AG09309 (cell line): ENCODE measurements at regions not wholly inside any gene's neighbourhood (a gene's known extent, or its start where the extent isn't known, plus 50 kb on each side); places are given as distances from the start of the nearest gene placed in this dataset.
"Not testable (repeated sequence)": the region's sequence is repeated elsewhere in the genome, so short reads cannot be mapped to it uniquely, and the experiment has no call there.

ENCODE experiments used
- DNase-seq: peaks from one replicate; pipeline ENCODE4 v3.0.0-alpha.2; 2010; ENCODE audit warnings: low read depth
- H3K4me3 ChIP-seq: 2 replicates; pipeline ENCODE4 v1.5.1; 2011; ENCODE audit warnings: mild to moderate bottlenecking, low read depth, low read length, moderate library complexity; ENCODE audit not compliant: control insufficient read depth
- TF ChIP-seq, protein P1 (sequence below): IDR thresholded peaks from 2 replicates; pipeline ENCODE4 v1.5.1; 2011; ENCODE audit warnings: mild to moderate bottlenecking, low read depth, low read length, inconsistent platforms; ENCODE audit not compliant: insufficient read depth, control insufficient read depth; ENCODE audit errors: missing control alignments

DNA sequence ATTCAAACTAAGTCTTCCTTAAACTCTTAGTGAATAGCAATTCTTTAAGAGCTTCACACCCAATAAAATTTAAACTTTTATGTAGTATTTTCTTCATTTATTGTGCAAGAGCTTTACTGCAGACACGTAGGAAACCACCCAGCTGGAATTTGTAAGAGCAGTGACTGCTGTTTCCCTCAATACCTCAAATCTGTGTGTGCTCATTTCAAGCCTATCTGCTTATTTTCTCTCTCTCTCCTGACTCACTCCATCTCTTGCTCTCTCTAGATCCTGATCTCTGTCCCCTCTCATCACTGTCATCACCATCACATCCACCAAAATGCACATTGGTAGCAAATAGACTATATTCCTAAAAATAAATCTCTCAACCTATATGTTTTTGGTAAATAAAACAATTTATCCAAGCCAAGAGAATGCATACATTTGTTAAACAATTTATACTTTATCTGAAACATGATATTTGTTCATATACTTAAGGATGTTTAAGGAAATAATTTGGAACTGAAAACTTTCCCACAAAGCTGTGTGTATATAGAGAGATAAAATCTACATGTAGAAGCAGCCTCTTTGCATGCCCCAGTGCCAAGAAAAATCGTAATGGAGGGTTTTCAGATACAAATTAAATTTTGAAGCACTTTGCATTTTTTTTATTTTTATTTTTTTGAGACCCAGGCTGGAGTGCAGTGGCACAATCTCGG lies 273.0 kb downstream of the TFAP2A start:
- no peak overlapping the region for H3K4me3 ChIP-seq
- TF ChIP-seq, protein P1, sequence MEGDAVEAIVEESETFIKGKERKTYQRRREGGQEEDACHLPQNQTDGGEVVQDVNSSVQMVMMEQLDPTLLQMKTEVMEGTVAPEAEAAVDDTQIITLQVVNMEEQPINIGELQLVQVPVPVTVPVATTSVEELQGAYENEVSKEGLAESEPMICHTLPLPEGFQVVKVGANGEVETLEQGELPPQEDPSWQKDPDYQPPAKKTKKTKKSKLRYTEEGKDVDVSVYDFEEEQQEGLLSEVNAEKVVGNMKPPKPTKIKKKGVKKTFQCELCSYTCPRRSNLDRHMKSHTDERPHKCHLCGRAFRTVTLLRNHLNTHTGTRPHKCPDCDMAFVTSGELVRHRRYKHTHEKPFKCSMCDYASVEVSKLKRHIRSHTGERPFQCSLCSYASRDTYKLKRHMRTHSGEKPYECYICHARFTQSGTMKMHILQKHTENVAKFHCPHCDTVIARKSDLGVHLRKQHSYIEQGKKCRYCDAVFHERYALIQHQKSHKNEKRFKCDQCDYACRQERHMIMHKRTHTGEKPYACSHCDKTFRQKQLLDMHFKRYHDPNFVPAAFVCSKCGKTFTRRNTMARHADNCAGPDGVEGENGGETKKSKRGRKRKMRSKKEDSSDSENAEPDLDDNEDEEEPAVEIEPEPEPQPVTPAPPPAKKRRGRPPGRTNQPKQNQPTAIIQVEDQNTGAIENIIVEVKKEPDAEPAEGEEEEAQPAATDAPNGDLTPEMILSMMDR: no peak
- DNase-seq: peak; percentile 39

DNA sequence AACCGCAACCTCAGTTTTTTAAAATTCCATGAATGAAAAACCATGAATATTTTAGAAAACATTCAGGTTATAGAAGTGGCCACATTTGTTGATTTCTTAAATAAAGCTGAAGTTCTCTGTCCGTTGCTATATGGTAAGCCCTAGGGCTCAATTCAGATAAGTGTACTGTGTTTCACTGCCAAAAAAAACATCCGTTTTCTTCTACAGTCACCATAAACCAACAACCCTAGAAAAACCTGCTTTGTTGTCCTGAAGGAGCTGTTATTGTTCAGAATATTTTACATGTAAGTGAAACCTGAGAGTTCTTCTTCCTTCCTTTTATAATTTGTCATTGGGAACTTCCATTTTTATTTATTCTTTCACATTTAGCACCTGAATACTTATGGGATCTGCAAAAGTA lies 274.1 kb downstream of the TFAP2A start:
- DNase-seq: no peak
- TF ChIP-seq, protein P1: no peak
- no peak overlapping the region for H3K4me3 ChIP-seq

DNA sequence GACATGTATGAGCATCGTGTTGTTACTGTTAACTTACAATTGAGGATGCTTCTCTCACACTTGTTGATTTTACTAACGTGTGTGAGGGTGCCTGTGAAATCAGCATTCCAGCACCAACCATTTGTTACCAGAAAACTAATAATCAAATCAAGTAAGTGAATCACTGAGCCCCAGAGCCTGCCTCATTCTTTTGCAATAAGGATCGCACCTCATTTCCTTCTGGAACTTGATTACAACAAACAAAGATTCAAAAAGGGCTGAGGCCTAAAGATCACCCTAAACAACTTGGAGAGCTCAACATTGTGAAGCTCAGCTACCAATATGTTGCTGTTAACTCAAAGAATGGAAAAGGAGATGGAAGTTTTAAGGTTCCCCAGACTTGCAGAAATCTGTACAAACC lies 274.7 kb downstream of the TFAP2A start:
- TF ChIP-seq, protein P1: no peak
- H3K4me3 ChIP-seq: no peak overlapping the region
- DNase-seq: no peak

DNA sequence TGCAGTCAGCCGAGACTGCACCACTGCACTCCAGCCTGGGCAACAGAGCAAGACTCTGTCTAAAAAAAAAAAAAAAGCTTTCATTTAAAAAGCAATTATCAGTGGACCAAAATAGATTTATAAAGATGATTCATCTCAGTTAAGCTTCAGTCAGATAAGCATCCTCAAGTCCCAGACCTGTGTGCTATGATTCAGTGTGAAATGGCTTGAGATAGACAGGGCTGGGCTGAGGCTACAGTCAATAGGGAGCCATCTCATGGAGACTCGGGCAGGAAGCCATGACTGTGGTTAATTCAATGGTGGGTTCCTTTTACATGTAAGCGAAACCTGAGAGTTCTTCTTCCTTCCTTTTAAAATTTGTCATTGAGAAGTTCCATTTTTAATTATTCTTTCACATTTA lies 276.0 kb downstream of the TFAP2A start:
- TF ChIP-seq, protein P1: no peak
- peak; percentile 47 for DNase-seq
- H3K4me3 ChIP-seq: no peak overlapping the region

DNA sequence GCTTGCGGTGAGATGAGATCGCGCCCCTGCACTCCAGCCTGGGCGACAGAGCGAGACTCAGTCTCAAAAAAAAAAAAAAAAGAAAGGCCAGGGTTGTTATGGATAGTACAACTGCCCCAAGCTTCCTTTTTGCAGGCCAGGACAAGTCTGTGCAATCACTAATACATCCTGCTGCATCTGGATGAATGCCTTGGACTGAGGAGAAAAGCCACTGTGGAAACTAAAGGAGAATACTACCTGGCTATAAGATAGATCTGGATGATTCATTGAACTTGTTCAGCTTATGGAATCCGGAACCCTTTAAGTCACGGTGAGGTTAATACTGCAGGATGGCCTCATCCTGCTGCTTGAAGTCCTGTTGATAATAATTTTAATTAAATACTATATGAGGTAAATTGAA lies 278.2 kb downstream of the TFAP2A start:
- TF ChIP-seq, protein P1: no peak
- DNase-seq: no peak
- H3K4me3 ChIP-seq: no peak overlapping the region

DNA sequence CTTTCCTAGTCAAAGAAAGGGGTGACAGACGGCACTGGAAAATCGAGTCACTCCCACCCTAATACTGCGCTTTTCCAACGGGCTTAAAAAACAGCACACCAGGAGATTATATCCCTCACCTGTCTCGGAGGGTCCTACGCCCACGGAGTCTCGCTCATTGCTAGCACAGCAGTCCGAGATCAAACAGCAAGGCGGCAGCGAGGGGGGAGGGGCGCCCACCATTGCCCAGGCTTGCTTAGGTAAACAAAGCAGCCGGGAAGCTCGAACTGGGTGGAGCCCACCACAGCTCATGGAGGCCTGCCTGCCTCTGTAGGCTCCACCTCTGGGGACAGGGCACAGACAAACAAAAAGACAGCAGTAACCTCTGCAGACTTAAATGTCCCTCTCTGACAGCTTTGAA lies 280.7 kb downstream of the TFAP2A start:
- H3K4me3 ChIP-seq, DNase-seq: not testable (repeated sequence)

DNA sequence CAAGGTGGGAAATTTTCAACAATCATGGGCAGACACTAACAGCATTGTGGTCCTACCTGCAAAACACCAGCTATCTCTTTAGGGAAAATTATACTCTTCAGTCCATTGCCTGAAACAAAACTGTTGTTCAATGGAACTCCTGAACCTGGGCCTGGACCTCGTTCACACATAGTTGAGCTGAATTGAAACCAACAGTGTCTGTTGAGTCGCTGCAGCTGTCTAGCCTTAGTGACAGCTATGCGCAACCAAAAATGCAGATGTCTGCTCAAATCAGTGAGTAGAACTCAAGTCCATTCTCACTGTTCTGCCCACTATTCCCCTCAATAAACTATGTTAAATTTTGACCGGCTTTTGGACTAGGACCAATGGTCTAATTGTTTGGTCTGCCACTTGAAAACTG lies 286.2 kb downstream of the TFAP2A start:
- TF ChIP-seq, protein P1: no peak

More for the DNA sequence above, 286.2 kb downstream of the TFAP2A start:
- no peak for DNase-seq
- no peak overlapping the region for H3K4me3 ChIP-seq
